ENCODE measurements at regions not wholly inside any gene's neighbourhood (a gene's known extent, or its start where the extent isn't known, plus 50 kb on each side); places are given as distances from the start of the nearest gene placed in this dataset.

DNA sequence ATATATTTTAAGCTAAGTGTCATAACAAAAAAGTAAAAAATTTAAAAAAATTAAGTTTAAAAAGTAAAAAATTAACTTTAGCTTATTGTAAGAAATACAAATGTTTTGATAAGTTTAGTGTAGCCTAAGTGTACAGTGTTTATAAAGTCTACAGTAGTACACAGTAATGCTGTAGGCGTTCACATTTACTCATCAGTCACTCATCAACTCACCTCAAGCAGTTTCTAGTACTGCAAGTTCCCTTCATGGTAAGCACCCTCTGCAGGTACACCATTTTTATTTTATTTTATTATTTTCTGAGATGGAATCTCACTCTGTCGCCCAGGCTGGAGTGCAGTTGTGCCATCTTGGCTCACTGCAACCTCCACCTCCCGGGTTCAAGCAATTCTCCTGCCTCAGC lies 316.0 kb downstream of the FGFR2 start:
- no peak for TF ChIP-seq POLR2A (IDR thresholded peaks at IDR 0.05)
- TF ChIP-seq, protein P1, sequence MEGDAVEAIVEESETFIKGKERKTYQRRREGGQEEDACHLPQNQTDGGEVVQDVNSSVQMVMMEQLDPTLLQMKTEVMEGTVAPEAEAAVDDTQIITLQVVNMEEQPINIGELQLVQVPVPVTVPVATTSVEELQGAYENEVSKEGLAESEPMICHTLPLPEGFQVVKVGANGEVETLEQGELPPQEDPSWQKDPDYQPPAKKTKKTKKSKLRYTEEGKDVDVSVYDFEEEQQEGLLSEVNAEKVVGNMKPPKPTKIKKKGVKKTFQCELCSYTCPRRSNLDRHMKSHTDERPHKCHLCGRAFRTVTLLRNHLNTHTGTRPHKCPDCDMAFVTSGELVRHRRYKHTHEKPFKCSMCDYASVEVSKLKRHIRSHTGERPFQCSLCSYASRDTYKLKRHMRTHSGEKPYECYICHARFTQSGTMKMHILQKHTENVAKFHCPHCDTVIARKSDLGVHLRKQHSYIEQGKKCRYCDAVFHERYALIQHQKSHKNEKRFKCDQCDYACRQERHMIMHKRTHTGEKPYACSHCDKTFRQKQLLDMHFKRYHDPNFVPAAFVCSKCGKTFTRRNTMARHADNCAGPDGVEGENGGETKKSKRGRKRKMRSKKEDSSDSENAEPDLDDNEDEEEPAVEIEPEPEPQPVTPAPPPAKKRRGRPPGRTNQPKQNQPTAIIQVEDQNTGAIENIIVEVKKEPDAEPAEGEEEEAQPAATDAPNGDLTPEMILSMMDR (IDR thresholded peaks at IDR 0.05), result no peak
